AG04450 (cell line): ENCODE measurements at regions not wholly inside any gene's neighbourhood (a gene's known extent, or its start where the extent isn't known, plus 50 kb on each side); places are given as distances from the start of the nearest gene placed in this dataset.

Source experiments
- CTCF ChIA-PET: fragments of 300-600, 350-600 bp; formaldehyde crosslinking; extraction: SDS; loops from one replicate; lab custom pipeline; 2022; ENCODE audit warnings: antibody characterized with exemption, inconsistent platforms; lab: Charles Lee
- POLR2A ChIA-PET: fragments of 350-600 bp; formaldehyde crosslinking; extraction: SDS; loops from one replicate; lab custom pipeline; 2021; ENCODE audit warnings: antibody characterized with exemption, inconsistent platforms; lab: Yijun Ruan, JAX
- DNase-seq: peaks from one replicate; pipeline ENCODE4 v3.0.0-alpha.2; 2011; ENCODE audit warnings: low read depth, low spot score
- H3K27ac ChIP-seq: one replicate; pipeline ENCODE4 v1.5.1; 2012; ENCODE audit warnings: low read depth, low read length, control low read depth
- H3K27me3 ChIP-seq: one replicate; pipeline ENCODE4 v1.6.0; 2012; ENCODE audit warnings: low read length; ENCODE audit not compliant: control insufficient read depth, insufficient read depth
- H3K4me3 ChIP-seq: 2 replicates; pipeline ENCODE4 v1.5.1; 2011; ENCODE audit warnings: mild to moderate bottlenecking, low read depth, low read length, control low read depth
- H3K9me3 ChIP-seq: 2 replicates; pipeline ENCODE4 v1.5.1; 2012; ENCODE audit warnings: low read length; ENCODE audit not compliant: control insufficient read depth, insufficient read depth
- CTCF ChIP-seq: IDR thresholded peaks from 2 replicates; pipeline ENCODE4 v1.5.1; 2011; ENCODE audit warnings: low read depth, low read length, control low read depth, inconsistent platforms

DNA sequence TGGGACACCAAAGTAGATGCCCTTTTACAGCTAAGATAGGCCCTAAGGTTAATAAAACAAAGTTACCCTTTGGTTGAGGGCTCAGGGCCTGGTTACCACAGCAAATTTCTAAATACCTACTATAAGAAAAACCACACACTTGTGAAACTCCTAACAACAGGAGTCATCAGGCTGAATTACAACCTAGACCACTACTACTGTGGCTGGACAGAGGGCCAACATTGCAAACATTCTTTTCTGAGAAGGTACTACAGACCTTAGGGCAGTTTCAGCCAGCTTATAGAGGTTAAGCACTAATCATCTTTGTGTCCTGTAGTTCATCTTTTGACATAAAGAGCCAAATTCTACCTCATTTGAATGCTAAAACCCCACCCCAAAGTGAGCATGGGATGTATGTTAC lies 504.0 kb downstream of the RAPGEF2 start:
- no peak for DNase-seq
- ChIA-PET CTCF (no interaction called here), POLR2A (no interaction called here)
- Histone ChIP-seq H3K9me3 (no peaks in the 10 kb centered on the region; the same call in 1 of the 2 replicates), H3K27me3 (no peaks in the 10 kb centered on the region), H3K27ac (no peak overlapping the region), H3K4me3 (no peak overlapping the region)
- TF ChIP-seq CTCF: no peak

DNA sequence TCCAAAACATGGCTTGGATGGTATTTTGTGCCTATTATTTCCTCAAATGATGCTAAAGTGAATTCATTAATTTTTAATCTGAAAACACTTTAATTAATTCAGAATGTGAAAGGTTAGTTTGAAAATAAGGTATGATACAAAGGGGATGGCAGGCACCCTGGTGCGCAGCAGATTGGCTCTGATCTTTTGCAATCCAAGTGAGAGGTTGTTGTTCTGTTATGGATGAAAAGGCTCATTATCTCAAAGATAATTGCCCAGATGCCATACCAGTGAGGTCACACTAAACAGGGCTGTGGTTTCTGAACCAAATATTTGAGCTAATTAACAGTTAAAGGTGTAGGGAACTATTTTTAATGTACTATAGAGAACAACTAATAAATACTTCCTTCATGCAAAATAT lies 504.9 kb downstream of the RAPGEF2 start:
- no peak for DNase-seq
- ChIA-PET CTCF (no interaction called here), POLR2A (no interaction called here)
- Histone ChIP-seq H3K27ac (no peak overlapping the region), H3K9me3 (no peaks in the 10 kb centered on the region; the same call in 1 of the 2 replicates), H3K4me3 (no peak overlapping the region), H3K27me3 (no peaks in the 10 kb centered on the region)
- no peak for TF ChIP-seq CTCF

DNA sequence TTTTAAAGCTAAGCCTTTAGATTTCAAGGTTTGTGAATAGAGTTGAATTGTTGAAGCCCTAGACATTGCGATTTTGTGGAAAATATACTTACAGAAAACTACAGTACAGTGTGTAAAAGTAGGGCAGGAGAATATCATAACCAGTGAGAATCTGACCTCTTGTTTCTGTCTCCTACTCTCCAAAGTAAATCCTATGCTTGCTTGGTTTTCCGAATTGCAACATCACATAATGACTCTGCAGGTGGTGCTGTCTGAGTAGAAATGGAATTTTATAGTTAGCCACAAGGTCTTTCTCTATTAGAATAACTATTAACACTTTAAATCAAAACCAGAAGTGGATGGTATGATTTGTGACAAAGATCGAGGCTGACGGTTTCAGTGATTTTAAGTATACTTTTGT lies 505.6 kb downstream of the RAPGEF2 start:
- DNase-seq: no peak
- no peaks in the 10 kb centered on the region for H3K27me3 ChIP-seq
- no peak for TF ChIP-seq CTCF
- POLR2A ChIA-PET: no interaction called here
- CTCF ChIA-PET: no interaction called here
- no peaks in the 10 kb centered on the region; the same call in 1 of the 2 replicates for H3K9me3 ChIP-seq
- H3K4me3 ChIP-seq: no peak overlapping the region
- H3K27ac ChIP-seq: no peak overlapping the region

DNA sequence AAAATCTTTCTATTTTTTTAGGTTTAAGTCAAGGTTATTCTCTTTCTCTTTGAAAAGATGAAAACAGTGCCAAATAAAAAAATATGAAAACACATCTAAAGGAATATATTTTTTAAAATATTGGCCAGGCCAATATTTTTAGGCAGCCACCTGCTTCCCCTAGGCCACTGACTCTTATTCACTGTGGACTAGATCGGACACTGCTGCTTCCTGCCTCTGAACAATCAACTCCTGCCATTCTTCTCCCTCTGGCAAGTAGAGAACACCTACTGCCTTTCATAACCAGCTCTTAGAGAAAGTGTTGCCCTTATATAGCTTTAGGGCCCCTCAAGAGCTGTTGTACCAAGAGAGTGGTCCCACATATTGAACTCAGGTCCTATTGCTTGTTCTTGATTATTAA lies 529.2 kb downstream of the RAPGEF2 start:
- CTCF ChIA-PET: no interaction called here
- no peak overlapping the region for H3K27ac ChIP-seq
- POLR2A ChIA-PET: no interaction called here

GRCh38 chr4:159639671-159640323 lies 536.9 kb downstream of the RAPGEF2 start:
- POLR2A ChIA-PET: no interaction called here
- CTCF ChIA-PET: no interaction called here
- no peak for TF ChIP-seq CTCF
- DNase-seq: no peak
- no peak overlapping the region for H3K27ac ChIP-seq
- no peaks in the 10 kb centered on the region for H3K27me3 ChIP-seq
- no peak overlapping the region for H3K4me3 ChIP-seq
- no peaks in the 10 kb centered on the region; the same call in 1 of the 2 replicates for H3K9me3 ChIP-seq

More for the DNA sequence above, 529.2 kb downstream of the RAPGEF2 start:
- no peak for DNase-seq
- Histone ChIP-seq H3K9me3 (peaks cover 11% of the 10 kb centered on the region), H3K4me3 (no peak overlapping the region), H3K27me3 (no peaks in the 10 kb centered on the region)
- no peak for TF ChIP-seq CTCF
